Keratinocyte (primary cell): ENCODE measurements at regions not wholly inside any gene's neighbourhood (a gene's known extent, or its start where the extent isn't known, plus 50 kb on each side); places are given as distances from the start of the nearest gene placed in this dataset.

Source experiments
- DNase-seq: peaks from one replicate; pipeline ENCODE4 v3.0.0-alpha.2; 2011; ENCODE audit warnings: low read depth, missing footprints, low spot score
- FAIRE-seq: peaks from 2 replicates; lab custom pipeline; 2011; peaks lifted over from hg19 to GRCh38; lab: Jason Lieb, UNC
- H2AFZ ChIP-seq: 2 replicates; pipeline ENCODE4 v1.6.0; 2012; ENCODE audit warnings: low read length, control low read depth, inconsistent platforms; ENCODE audit not compliant: control insufficient read depth
- H3K27ac ChIP-seq: 2 replicates; pipeline ENCODE4 v1.5.1; 2011; ENCODE audit warnings: low read length; ENCODE audit not compliant: control insufficient read depth, insufficient read depth
- H3K27me3 ChIP-seq: 3 replicates; pipeline ENCODE4 v1.6.0; 2011; ENCODE audit warnings: low read length; ENCODE audit not compliant: control insufficient read depth, insufficient read depth; ENCODE audit errors: extremely low read depth
- H3K36me3 ChIP-seq, 2 experiments: 2 replicates in 1 of 2; 3 replicates in 1 of 2; pipeline ENCODE4 v1.5.1; 2011; ENCODE audit warnings: low read length in 2 of 2, mild to moderate bottlenecking in 1 of 2; ENCODE audit not compliant: control insufficient read depth in 2 of 2, insufficient read depth in 2 of 2; ENCODE audit errors: extremely low read depth in 1 of 2
- H3K4me1 ChIP-seq: 3 replicates; pipeline ENCODE4 v1.5.1; 2011; ENCODE audit warnings: low read length; ENCODE audit not compliant: control insufficient read depth, insufficient read depth; ENCODE audit errors: extremely low read depth
- H3K4me2 ChIP-seq: 3 replicates; pipeline ENCODE4 v1.6.0; 2011; ENCODE audit warnings: low read depth, low read length; ENCODE audit not compliant: control insufficient read depth, insufficient read depth; ENCODE audit errors: extremely low read depth
- H3K4me3 ChIP-seq, 3 experiments: fragments of 200-600 bp in 1 of 3; sonication (generic) in 1 of 3; 2 replicates in 2 of 3; 3 replicates in 1 of 3; pipeline ENCODE4 v1.5.1; 2011 to 2016; ENCODE audit warnings: low read length in 3 of 3, mild to moderate bottlenecking in 3 of 3, control low read depth in 2 of 3, inconsistent platforms in 1 of 3, low read depth in 1 of 3, mixed read lengths in 1 of 3, mixed run types in 1 of 3, moderate library complexity in 1 of 3; ENCODE audit not compliant: control insufficient read depth in 2 of 3, insufficient read depth in 2 of 3; ENCODE audit errors: extremely low read depth in 1 of 3
- H3K79me2 ChIP-seq: 2 replicates; pipeline ENCODE4 v1.6.0; 2012; ENCODE audit warnings: low read length; ENCODE audit not compliant: control insufficient read depth, insufficient read depth
- H3K9ac ChIP-seq: 3 replicates; pipeline ENCODE4 v1.6.0; 2011; ENCODE audit warnings: low read length; ENCODE audit not compliant: control insufficient read depth, insufficient read depth; ENCODE audit errors: extremely low read depth
- H3K9me1 ChIP-seq: 3 replicates; pipeline ENCODE4 v1.6.0; 2011; ENCODE audit warnings: low read length; ENCODE audit not compliant: control insufficient read depth, insufficient read depth; ENCODE audit errors: extremely low read depth
- H3K9me3 ChIP-seq: 2 replicates; pipeline ENCODE4 v1.5.1; 2012; ENCODE audit warnings: low read depth, low read length; ENCODE audit not compliant: control insufficient read depth
- H4K20me1 ChIP-seq: 3 replicates; pipeline ENCODE4 v1.6.0; 2011; ENCODE audit warnings: low read length; ENCODE audit not compliant: control insufficient read depth, insufficient read depth; ENCODE audit errors: extremely low read depth
- EZH2 ChIP-seq: IDR thresholded peaks from one replicate; pipeline ENCODE4 v1.6.1; 2012; ENCODE audit warnings: inconsistent platforms, mild to moderate bottlenecking, low read length, moderate library complexity
- dilution Hi-C: fragments of 300-500 bp; cut with MboI; formaldehyde crosslinking; loops from one replicate; pipeline ENCODE4 v1.7.0; 2020; ENCODE audit warnings: low sequenced_read_pairs; ENCODE audit not compliant: extremely low pct_ligation_motif_present
- TF ChIP-seq, protein P1 (sequence below), 3 experiments: IDR thresholded peaks in 1 of 3; conservative IDR thresholded peaks in 1 of 3; optimal IDR thresholded peaks in 1 of 3; 2 replicates in 2 of 3; 3 replicates in 1 of 3; pipeline versions ENCODE3 to v1.5.1; 2011; ENCODE audit warnings: low read length in 3 of 3, mild to moderate bottlenecking in 3 of 3, moderate library complexity in 2 of 3, control low read depth in 1 of 3, inconsistent platforms in 1 of 3; ENCODE audit not compliant: insufficient read depth in 2 of 3; ENCODE audit errors: extremely low read depth in 1 of 3

DNA sequence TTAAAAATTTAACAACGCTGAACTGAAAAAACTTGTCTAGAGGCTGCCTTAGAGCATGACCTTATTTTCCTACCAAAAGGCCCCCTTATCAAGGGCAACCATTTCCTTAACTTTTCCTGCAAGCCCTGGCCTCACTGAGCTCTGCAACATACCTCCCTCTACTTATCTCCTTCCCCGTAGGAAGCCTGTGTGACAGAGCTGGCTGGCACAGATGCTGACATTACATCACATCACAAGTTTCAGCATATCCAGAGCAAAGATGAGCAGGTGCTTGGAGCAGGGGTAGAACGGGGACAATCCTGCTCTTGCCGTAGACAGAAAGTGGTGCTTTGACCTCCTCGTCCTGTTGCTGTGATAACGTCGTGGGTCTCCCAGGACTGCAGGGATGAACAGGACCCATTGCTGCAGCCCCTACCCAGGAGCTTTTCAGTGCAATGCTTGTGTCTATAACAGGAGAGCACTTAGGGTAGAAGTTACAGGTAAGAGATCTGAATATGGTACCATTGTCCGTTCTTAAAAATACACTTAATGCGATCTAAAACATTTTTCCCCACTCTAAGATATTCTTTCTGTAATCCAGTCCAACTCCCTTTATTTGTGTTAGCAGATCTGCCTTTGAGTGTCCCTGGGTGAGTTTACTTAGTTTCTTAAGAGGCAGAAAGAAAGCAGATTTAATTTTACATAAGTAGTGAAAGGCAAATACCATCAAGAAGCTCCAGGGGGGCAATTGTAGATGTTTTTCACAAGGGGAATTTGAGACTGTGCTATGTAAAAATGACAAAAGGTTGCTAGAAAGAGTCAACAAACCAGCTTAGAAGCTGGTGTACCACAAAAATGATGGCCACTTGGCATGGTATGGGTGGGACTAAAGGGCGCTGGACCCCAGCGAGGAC lies 101.9 kb upstream of the EFNA5 start:
- H3K9me3 ChIP-seq = no peaks in the 10 kb centered on the region
- H3K4me2 ChIP-seq = no peak overlapping the region
- FAIRE-seq (no peak), DNase-seq (no peak)
- no peaks in the 10 kb centered on the region for H3K4me1 ChIP-seq
- no peaks in the 10 kb centered on the region for H3K79me2 ChIP-seq
- H3K27ac ChIP-seq = no peak overlapping the region
- H3K4me3 ChIP-seq = no peak overlapping the region
- H3K9me1 ChIP-seq = no peaks in the 10 kb centered on the region
- no peaks in the 10 kb centered on the region for H3K36me3 ChIP-seq
- no peaks in the 10 kb centered on the region for H4K20me1 ChIP-seq
- no peak overlapping the region for H2AFZ ChIP-seq
- H3K27me3 ChIP-seq = peaks cover 9% of the 10 kb centered on the region
- TF ChIP-seq, protein P1, sequence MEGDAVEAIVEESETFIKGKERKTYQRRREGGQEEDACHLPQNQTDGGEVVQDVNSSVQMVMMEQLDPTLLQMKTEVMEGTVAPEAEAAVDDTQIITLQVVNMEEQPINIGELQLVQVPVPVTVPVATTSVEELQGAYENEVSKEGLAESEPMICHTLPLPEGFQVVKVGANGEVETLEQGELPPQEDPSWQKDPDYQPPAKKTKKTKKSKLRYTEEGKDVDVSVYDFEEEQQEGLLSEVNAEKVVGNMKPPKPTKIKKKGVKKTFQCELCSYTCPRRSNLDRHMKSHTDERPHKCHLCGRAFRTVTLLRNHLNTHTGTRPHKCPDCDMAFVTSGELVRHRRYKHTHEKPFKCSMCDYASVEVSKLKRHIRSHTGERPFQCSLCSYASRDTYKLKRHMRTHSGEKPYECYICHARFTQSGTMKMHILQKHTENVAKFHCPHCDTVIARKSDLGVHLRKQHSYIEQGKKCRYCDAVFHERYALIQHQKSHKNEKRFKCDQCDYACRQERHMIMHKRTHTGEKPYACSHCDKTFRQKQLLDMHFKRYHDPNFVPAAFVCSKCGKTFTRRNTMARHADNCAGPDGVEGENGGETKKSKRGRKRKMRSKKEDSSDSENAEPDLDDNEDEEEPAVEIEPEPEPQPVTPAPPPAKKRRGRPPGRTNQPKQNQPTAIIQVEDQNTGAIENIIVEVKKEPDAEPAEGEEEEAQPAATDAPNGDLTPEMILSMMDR (optimal IDR thresholded peaks at IDR 0.05 in 1 of 3, IDR thresholded peaks at IDR 0.05 in 1 of 3, conservative IDR thresholded peaks at IDR 0.05 in 1 of 3; ENCODE audit: extremely low read depth in 1 of 3, insufficient read depth in 2 of 3, low read length in 3 of 3) = no peak
- dilution Hi-C loops = no loop called here
- no peak overlapping the region for H3K9ac ChIP-seq

DNA sequence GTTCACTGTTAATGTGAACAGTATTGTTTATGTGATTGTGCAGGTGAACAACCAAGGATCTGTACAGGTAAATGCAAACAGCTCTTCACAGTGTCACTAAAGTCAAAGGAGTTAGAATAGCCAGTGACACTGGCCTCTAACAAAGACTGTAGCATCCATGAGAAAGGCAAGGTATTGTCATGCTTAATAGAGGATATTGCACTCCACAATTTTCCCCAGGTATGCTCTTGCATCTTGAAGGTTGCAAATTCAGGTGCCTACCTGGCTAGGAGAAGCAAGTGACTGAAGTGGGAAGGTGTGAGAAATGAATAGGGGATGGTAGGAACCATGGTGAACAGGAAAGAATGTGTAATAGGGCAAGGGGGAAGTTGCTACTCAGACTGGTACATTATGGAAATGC lies 101.2 kb upstream of the EFNA5 start:
- H3K4me1 ChIP-seq = no peaks in the 10 kb centered on the region
- no peaks in the 10 kb centered on the region for H3K79me2 ChIP-seq
- no peak overlapping the region for H3K4me2 ChIP-seq
- peaks cover 9% of the 10 kb centered on the region for H3K27me3 ChIP-seq
- TF ChIP-seq EZH2 = no peak
- TF ChIP-seq, protein P1 (optimal IDR thresholded peaks at IDR 0.05 in 1 of 3, IDR thresholded peaks at IDR 0.05 in 1 of 3, conservative IDR thresholded peaks at IDR 0.05 in 1 of 3; ENCODE audit: extremely low read depth in 1 of 3, insufficient read depth in 2 of 3, low read length in 3 of 3) = no peak
- H3K4me3 ChIP-seq = no peak overlapping the region
- H3K36me3 ChIP-seq = no peaks in the 10 kb centered on the region
- no peak overlapping the region for H3K27ac ChIP-seq
- H2AFZ ChIP-seq = no peak overlapping the region
- no peaks in the 10 kb centered on the region for H3K9me1 ChIP-seq
- dilution Hi-C loops = no loop called here
- DNase-seq (no peak), FAIRE-seq (no peak)
- H3K9me3 ChIP-seq = no peaks in the 10 kb centered on the region
- H3K9ac ChIP-seq = no peak overlapping the region
- no peaks in the 10 kb centered on the region for H4K20me1 ChIP-seq
